ENCODE measurements at regions not wholly inside any gene's neighbourhood (a gene's known extent, or its start where the extent isn't known, plus 50 kb on each side); places are given as distances from the start of the nearest gene placed in this dataset.

- DNase-seq: no peak
- no peak for ATAC-seq (ENCODE audit: insufficient read depth, low read depth)
- no peak overlapping the region for H2AFZ ChIP-seq (ENCODE audit: low read depth, low read length)
- no peaks in the 10 kb centered on the region for H3K36me3 ChIP-seq (ENCODE audit: insufficient read depth, low read length)
- TF ChIP-seq EZH2 (IDR thresholded peaks at IDR 0.05; ENCODE audit: borderline replicate concordance, low read depth, low read length, severe bottlenecking): no peak
- TF ChIP-seq CTCF (IDR thresholded peaks at IDR 0.05; ENCODE audit: borderline replicate concordance, extremely low read depth, low read length, poor library complexity, severe bottlenecking): no peak
- no peaks in the 10 kb centered on the region for H3K4me1 ChIP-seq (ENCODE audit: insufficient read depth, low read length)
- H3K4me3 ChIP-seq (ENCODE audit: low read depth in 1 of 2, low read length in 2 of 2): no peak overlapping the region
- no peaks in the 10 kb centered on the region for H3K79me2 ChIP-seq (ENCODE audit: insufficient read depth, low read length)
- no peaks in the 10 kb centered on the region for H3K9me3 ChIP-seq (ENCODE audit: insufficient read depth, low read length, severe bottlenecking)
- H3K27ac ChIP-seq (ENCODE audit: low read length): no peak overlapping the region
- H3K27me3 ChIP-seq (ENCODE audit: insufficient read depth, low read length, poor library complexity): no peaks in the 10 kb centered on the region
- H3K9ac ChIP-seq (ENCODE audit: low read depth, low read length): no peak overlapping the region
- no peaks in the 10 kb centered on the region for H4K20me1 ChIP-seq (ENCODE audit: insufficient read depth, low read length)
- no peak overlapping the region for H3K4me2 ChIP-seq (ENCODE audit: insufficient read depth, low read length)
Observed at GRCh38 chr13:34751492-34751891, 190.6 kb upstream of the NBEA start.

DNA sequence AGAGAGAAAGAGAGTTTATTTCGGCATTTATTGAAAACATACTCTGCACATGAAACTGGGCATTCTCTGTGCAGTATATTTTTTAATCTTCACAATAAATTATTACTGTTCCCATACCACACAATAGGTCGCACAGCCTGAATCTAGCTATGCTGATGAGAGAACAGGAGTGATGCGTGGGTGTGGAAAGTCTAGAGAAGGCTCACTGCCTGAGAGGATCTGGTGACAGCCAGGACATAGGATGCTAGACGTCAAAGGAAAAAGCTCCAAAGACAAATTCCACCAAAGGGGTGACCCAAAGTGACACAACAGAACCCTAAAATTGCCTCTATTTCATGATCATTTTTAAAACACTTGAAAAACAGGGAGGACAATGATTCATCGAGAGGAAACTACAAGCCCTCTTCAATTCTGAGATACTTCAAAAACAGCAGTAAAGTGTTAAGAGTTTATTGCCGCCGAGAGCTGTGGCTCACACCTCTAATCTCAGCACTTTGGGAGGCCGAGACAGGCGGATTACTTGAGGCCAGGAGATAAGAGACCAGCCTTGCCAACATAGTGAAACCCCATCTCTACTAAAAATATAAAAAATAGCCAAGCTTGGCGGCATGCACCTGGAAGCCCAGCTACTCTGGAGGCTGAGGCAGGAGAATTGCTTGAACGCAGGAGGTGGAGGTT lies 189.6 kb upstream of the NBEA start:
- Histone ChIP-seq H2AFZ (ENCODE audit: low read depth, low read length) (no peak overlapping the region), H3K27me3 (ENCODE audit: insufficient read depth, low read length, poor library complexity) (no peaks in the 10 kb centered on the region), H3K36me3 (ENCODE audit: insufficient read depth, low read length) (no peaks in the 10 kb centered on the region), H3K4me1 (ENCODE audit: insufficient read depth, low read length) (no peaks in the 10 kb centered on the region), H3K27ac (ENCODE audit: low read length) (no peak overlapping the region), H3K4me2 (ENCODE audit: insufficient read depth, low read length) (no peak overlapping the region), H3K9me3 (ENCODE audit: insufficient read depth, low read length, severe bottlenecking) (no peaks in the 10 kb centered on the region), H3K9ac (ENCODE audit: low read depth, low read length) (no peak overlapping the region), H3K79me2 (ENCODE audit: insufficient read depth, low read length) (no peaks in the 10 kb centered on the region), H4K20me1 (ENCODE audit: insufficient read depth, low read length) (no peaks in the 10 kb centered on the region), H3K4me3 (ENCODE audit: low read depth in 1 of 2, low read length in 2 of 2) (no peak overlapping the region)
- ATAC-seq (ENCODE audit: insufficient read depth, low read depth) (no peak), DNase-seq (no peak)
- no peak for TF ChIP-seq EZH2 (IDR thresholded peaks at IDR 0.05; ENCODE audit: borderline replicate concordance, low read depth, low read length, severe bottlenecking)
- no peak for TF ChIP-seq CTCF (IDR thresholded peaks at IDR 0.05; ENCODE audit: borderline replicate concordance, extremely low read depth, low read length, poor library complexity, severe bottlenecking)

DNA sequence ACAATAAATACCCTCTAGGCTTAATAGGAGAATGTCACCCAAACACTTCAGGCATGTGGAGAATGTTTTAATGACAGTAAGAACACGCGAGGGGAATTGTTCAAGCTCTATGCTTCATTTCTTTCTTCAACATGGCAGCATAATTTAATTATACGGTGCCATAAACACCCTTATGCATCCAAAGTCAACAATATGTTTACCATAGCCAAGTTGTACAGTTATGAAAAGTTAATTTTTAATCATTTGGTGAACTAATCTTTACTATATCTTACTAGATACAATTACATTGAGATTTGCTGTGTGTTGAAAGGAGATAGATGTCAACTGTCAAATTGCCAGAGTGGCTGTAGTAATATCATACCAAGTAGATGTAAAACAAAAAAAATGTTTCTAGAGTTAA lies 185.9 kb upstream of the NBEA start:
- ATAC-seq (ENCODE audit: insufficient read depth, low read depth): no peak
- TF ChIP-seq EZH2 (IDR thresholded peaks at IDR 0.05; ENCODE audit: borderline replicate concordance, low read depth, low read length, severe bottlenecking): no peak
- no peak for TF ChIP-seq CTCF (IDR thresholded peaks at IDR 0.05; ENCODE audit: borderline replicate concordance, extremely low read depth, low read length, poor library complexity, severe bottlenecking)

More for the DNA sequence above, 185.9 kb upstream of the NBEA start:
- no peaks in the 10 kb centered on the region for H3K36me3 ChIP-seq (ENCODE audit: insufficient read depth, low read length)
- H2AFZ ChIP-seq (ENCODE audit: low read depth, low read length): no peak overlapping the region
- no peaks in the 10 kb centered on the region for H3K27me3 ChIP-seq (ENCODE audit: insufficient read depth, low read length, poor library complexity)
- H3K9me3 ChIP-seq (ENCODE audit: insufficient read depth, low read length, severe bottlenecking): no peaks in the 10 kb centered on the region
- H3K79me2 ChIP-seq (ENCODE audit: insufficient read depth, low read length): no peaks in the 10 kb centered on the region
- H3K4me2 ChIP-seq (ENCODE audit: insufficient read depth, low read length): no peak overlapping the region
- H4K20me1 ChIP-seq (ENCODE audit: insufficient read depth, low read length): no peaks in the 10 kb centered on the region
- no peak overlapping the region for H3K4me3 ChIP-seq (ENCODE audit: low read depth in 1 of 2, low read length in 2 of 2)
- no peak overlapping the region for H3K27ac ChIP-seq (ENCODE audit: low read length)
- no peaks in the 10 kb centered on the region for H3K4me1 ChIP-seq (ENCODE audit: insufficient read depth, low read length)
- no peak for DNase-seq
- H3K9ac ChIP-seq (ENCODE audit: low read depth, low read length): no peak overlapping the region

All from DND-41 (cell line).